HG03439 (cell line): ENCODE measurements at regions not wholly inside any gene's neighbourhood (a gene's known extent, or its start where the extent isn't known, plus 50 kb on each side); places are given as distances from the start of the nearest gene placed in this dataset.
"Not testable (repeated sequence)": the region's sequence is repeated elsewhere in the genome, so short reads cannot be mapped to it uniquely, and the experiment has no call there.

Experiments
- ATAC-seq: cut with Tn5 transposase; IDR thresholded peaks from one replicate; pipeline ENCODE4 v1.9.1; 2021; ENCODE audit warnings: mild to moderate bottlenecking, moderate library complexity; ENCODE audit not compliant: unreplicated experiment

DNA sequence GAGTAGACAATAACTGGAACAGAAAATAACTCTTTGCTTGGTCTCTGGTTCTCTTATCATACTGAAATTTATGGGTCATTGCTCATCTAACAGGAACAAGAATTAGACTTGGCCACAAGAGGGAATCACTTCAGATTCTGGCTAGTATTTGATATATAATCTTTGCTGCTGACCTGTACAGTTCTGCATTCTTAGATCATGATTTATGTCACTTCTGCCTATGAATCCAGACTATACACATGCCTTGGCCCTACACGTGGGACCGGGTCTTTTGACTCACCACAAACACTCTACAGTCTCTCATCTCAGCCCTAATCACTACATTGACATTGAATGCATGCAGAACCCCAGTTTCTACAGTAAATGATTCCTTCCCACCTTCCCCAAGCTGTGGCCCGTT lies 162.5 kb upstream of the SOX2 start:
- no peak for ATAC-seq

DNA sequence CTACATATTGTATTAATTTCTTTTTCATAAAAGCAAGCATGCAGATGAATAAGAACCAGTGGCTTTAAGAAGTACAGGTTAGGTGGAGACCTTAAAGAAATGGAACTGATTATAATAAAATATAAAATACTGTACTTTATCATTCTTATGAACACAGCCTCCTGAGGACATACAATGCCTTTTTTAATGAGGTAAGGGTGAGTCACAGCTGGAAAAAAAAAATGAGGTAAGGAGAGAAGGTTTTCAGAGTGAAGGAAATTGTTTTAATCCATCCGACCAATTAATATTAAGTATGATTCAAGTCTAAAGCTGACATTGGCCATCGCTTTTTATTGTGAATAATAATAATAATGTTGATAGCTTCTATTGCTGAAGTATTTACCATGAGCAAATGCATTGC lies 170.3 kb upstream of the SOX2 start:
- ATAC-seq: no peak

DNA sequence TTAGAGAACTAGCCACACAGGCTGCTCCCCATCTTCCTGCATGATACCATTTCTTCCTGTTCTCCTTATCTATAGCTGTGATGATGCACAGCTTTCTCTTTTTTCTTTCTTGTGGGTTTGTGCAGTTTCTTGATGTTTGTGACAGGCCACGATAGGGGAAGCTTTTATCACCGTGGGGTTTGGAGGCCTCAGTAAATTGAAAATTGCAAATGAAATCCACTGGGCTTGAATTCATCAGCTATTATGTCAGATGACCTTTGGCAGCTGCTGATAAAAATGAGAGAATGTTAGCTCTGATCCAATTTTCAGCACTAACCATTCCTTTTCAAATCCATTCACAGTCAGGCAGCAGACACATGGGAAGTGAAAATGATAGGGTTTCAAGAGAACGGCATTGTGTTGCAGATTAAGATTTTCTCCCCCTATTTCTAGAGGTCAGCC lies 176.9 kb upstream of the SOX2 start:
- no peak for ATAC-seq

DNA sequence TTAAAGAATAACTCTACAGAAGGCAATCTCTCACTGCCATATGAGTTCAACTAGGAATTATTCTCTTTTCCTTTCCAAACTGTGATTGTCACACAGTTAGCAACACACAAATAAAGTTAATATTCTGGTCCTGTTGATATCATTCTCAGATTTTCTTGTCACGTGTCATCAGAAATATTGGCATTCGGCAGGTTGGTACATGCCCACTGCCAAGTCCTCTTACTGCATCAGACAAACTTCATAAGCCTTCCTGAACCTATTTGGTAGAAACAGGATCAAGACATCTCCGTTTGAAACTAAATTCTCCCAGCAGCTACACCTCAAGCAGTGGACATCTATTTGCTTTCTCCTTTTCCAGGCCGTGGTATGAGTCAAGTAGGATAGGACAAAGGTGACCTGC lies 177.9 kb upstream of the SOX2 start:
- no peak for ATAC-seq

DNA sequence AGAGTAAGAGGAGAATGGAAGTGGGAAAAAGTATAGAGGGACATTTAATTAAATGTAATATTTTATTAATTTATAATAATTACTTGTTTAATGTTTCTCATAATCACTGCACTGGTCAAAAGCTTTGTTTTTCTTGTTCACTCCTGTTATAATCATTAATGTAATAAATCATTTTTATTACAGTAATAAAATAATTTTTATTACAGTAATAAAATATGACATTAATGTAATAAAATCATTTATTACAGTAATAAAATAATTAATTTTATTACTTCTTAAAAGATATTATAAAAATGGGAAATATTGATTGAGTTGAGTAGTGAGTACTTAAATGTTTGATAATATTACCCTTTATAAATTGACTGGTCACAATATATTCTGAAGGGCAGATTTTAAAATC lies 181.1 kb upstream of the SOX2 start:
- no peak for ATAC-seq

DNA sequence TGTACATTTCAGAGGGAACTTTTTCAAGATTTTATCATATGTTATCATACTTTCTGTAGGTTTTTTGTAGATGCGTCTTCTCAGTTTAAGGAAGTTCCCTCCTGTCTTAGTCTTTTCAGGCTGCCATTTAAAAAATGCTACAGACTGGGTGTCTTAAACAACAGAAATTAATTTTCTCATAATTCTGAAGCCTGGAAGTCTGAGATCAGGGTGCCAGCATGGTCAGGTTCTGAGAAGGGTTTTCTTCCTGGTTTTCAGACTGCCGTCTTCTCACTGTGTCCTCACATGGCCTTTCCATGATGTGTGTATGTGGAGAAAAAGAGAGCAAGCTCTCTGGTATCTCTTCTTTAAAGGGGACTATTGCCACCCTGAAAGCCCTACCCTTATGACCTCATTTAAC lies 189.9 kb upstream of the SOX2 start:
- ATAC-seq: no peak

DNA sequence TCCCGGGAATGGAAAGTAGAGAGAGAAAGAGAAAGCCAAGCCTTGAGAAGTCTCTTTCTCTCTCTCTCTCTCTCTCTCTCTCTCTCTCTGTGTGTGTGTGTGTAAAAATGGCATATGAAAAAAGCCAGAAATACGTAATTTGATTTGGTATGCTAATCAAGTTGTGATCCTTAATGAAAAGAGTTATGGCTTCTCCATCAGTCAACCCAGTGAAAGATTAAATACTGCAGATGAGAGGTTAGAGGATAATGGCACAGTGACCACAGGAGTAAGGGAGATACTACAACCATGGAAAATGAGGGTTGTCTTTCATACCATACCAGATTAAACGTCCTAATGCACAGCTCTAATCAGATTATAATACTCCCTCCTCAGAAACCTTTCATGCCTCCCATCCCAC lies 193.5 kb upstream of the SOX2 start:
- ATAC-seq: no peak

DNA sequence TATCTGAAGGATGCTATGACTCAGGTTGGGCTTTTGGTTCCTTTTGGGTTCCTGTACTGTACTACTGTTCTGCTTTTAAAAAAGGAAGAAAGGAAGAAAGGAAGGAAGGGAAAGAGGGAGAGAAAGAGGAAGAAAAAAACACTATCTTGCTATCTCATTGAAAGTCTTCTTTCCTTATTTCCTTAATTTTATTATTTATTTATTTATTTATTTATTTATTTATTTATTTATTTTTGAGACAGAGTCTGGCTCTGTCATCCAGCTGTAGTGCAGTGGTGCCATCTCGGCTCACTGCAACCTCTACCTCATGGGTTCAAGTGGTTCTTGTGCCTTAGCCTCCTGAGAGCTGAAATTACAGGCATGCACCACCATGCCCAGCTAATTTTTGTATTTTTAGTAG lies 198.9 kb upstream of the SOX2 start:
- no peak for ATAC-seq

DNA sequence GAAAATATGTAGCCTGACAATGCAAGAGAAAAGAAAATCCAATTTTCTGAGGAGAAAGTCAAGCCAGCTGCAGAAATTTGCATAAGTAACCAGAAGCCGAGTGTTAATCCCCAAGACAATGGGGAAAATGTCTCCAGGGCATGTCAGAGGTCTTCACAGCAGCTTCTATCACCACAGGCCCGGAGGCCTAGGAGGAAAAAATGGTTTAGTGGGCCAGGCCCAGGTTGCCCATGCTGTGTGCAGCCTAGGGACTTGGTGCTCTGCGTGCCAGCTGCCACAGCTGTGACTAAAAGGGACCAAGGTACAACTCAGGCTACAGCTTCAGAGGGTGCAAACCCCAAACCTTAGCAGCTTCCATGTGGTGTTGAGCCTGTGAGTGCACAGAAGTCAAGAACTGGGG lies 201.2 kb upstream of the SOX2 start:
- no peak for ATAC-seq

DNA sequence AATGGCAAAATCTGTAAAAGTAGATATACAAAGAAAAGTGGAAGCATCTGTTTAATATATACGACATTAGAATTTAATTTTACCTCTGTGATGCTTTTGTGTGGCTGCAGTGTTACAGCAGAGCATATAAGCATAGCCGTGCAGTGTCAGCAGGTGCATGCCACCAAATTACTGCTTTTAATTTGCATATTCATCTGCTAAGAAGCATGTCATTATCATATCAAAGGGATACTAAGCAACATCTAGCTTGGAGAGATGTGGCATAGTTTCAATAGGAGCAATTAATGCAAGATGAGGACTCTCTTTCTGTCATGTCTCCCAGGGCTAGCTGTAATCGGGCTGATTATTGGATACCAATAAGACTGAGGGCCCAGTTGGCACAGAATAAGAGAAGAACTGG lies 214.4 kb upstream of the SOX2 start:
- no peak for ATAC-seq

DNA sequence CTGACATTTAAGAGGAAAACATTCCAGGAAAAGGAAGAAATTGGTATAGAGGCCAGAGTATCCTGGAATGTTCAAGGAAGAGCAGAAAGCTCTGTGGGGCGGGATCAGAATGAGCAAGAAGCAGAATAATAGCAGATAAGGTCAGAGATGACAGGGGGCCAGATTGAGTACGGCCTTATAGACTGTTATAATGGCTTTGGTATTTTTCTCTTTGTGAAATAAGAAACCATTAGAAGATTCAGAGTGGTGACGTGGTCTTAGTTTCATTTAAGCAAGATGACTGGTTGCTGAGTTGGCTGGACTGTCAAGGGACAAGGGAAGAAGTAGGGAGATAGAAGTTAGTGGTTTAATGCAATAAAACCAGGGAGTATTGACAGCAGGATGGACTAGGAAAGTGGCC lies 218.3 kb upstream of the SOX2 start:
- ATAC-seq: no peak

DNA sequence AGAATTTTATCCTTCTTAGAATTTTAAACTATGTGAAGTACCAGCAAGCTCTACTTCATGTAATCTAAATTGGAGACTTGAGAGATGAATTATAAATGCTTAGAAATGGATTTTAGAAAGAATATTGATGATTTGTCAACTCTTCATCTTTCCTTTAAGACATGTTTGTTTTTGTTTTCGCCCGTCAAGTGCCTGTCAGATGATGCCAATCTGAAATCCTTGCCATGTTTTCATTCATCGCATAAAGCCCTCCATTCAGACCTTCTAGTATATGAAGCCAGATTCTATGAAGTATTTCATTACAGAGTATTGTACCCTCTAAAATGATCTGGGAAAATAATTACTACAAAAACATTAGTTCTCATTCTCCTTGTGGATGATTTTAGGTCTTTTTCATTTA lies 223.2 kb upstream of the SOX2 start:
- no peak for ATAC-seq

DNA sequence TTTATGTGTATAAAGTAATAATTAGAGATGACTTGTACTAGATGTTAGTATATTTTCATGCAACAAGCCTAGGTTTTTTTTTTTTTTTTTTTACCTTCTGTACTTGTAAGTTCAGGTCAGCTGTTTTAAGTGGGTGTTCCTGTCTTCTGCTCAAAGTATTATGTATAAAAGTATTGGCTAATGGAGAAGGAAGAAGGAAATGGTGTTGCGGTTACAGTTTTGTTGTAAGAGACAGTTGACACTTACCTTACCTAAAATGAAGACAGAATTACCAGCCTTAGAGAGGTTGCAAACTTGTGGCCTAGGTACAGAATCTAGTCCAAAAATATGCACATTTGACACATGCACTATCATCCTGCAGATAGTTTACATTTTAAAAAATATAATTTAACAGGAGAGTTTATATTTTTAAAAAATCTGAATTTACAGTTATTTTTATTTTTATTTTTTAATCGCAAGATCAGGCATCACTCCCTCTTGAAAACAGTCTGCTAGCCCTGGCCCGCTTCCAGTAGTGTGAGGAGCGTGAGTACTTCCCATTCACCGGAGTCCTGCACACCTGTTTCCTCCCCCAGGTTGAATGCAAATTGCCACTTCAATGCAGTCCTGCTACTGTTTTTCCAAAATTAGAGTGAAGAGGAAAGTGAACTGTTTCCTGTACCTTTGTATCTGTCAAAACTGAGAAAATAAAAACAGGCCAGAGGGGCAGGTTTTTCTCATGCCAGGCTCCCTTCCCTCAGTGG lies 224.3 kb upstream of the SOX2 start:
- no peak for ATAC-seq

DNA sequence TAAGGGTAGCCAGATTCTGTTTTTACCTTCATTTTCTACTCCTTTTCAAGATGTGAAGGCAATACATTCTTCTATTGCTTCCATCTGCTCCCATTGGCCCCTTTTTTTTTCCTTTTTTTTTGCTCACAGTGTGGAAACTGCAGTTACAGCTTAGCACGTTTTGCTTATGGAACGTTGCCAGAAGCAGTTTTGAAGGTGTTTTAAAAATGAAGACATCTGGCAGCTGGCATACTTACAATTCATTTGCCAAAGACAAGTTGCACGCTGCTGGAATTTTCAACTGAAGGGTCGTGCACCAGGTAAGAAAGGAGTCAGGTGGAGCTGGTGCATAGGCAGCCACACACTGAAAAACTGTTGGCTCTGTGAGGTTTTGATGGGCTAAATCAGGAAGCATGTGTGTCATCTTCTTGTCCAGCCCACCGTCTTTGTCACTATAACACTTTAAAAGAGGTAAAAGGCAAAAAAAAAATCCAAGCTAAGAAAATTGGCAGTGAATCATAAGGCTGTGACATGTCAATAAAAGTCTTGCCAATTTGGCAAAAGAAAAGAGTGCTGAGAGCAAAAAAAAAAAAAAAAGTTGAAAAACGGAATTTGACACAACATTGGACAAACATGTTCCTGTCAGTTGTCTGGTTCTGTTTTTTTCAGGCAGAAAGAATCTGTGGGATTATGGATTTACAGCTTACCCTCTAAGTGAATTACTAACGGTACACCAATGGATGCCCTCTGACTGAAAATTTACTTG lies 225.4 kb upstream of the SOX2 start:
- ATAC-seq: no peak

DNA sequence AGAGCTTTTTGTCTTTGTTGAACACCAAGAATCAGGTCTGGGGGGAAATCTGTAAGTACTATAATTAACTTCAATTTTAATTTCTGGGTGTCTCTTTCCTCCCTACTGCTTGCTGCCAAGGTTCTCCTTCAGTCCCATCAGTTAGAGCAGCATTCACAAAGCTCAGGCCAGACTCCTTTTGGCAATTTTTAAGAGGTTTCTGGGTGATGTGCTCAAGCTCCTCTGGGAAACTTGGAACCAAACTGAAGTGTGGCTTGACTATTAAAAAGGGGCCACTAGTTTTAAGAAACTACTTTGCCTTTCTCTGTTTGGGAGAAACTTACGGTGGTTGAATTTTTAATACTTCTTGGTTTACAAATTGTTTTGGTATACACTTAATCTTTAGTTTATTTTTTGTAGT lies 227.7 kb upstream of the SOX2 start:
- ATAC-seq: no peak

DNA sequence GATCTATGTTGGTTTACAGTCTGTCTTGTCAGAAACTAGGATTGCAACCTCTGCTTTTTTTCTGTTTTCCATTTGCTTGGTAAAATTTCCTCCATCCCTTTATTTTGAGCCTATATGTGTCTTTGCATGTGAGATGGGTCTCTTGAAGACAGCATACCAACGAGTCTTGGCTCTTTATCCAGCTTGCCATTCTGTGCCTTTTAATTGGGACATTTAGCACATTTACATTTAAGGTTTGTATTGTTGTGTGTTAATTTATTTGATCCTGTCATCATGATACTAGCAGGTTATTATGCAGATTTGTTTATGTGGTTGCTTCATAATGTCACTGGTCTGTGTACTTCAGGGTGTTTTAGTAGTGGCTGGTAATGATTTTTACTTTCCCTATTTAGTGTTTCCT lies 236.6 kb upstream of the SOX2 start:
- not testable (repeated sequence) for ATAC-seq

DNA sequence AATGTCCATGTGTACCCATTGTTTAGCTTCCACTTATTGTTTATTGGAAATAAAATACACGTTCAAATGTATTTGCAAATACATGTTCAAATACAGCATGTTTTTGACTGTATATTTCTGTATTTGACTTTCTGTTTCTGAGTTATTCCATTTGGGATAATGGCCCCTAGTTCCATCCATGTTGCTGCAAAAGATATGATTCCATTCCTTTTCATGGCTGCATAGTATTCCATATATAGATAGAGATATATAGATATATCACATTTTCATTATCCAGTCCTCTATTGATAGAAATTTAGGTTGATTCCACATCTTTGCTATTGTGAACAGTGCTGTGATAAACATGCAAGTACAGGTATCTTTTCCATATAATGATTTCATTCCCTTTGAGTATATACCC lies 241.4 kb upstream of the SOX2 start:
- no peak for ATAC-seq

DNA sequence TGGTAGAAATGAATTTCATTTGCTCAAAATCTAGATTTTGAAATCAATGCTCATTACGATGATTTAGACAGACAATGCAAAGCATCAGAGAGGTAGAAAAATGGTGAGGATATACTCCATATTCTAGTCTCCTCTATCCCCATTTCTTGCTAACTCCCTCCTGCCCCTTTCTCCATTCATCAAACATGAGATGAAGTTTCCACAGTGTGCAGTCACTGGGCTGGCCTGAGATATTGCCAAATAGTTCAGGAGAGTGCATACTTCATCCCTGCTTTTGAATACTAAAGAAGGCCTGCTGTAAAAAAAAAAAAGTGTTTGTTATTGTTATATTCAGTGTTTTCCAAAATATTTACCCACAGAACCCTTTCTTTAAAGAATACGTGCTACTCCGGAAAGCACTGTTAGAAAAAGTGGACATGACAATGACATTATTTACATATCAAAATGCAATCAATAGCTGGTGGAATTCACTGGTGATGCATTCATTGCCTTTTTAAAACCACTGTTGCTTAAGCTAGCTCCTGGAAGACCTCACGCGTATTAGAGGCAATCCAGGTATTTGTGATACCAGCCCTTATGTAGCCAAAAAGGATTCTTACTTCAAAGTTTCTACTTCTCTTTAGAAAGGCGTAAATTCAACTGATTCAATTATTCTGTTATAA lies 247.6 kb upstream of the SOX2 start:
- ATAC-seq: no peak

DNA sequence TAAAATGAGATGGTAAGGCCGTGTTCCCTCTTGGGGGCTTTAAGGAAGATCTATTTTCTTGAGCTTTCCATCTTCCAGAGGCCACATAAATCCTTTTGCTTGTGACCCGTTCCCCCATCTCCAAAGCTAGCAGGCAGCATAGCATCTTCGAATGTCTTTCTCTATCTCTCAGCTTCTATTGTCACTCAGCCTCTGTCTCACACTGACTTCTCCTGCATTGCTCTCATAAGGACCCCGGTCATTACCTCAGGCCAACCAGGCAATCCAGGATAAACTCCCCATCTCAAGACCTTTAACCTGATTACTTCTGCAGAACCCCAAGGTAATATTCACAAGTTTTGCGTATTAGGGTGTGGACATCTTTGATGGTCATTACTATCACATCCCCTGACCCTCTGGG lies 250.3 kb upstream of the SOX2 start:
- ATAC-seq: no peak

DNA sequence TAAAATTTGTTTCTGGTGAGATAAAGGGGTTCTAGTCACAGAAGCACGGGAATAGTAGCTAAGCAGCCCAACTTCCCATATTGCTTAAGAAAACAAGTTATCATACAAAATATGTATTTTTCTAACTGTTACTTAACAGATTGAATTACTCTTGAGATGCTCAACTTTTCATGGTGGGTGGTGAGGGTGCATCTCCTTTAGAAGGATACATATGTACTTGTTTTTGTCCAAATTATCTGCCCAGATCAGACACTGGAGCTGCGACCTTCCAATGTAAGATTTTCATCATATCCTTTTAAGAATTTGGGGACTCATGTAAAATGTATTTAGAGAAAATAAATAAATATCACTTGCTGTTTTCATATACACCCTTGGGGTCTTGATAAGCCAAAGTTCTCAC lies 252.2 kb upstream of the SOX2 start:
- ATAC-seq: no peak

DNA sequence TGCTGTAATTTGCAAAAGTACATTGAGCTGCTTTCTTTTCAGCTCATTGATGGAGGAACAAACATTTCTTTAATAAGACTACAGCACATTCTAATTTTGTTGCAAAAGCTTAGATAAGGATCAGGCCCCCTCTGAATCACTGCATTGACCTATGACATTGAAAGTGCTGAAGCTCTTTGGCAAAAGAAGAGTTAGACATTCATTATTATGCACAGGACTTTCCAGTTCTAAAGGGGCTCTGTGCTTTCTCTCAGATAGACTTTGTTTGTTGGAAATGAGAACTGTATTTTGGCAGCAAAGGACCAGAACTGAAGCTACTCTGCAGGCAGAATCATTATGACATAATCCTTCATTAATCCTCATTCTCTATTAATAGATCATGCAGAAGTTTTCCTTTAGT lies 252.9 kb upstream of the SOX2 start:
- no peak for ATAC-seq

DNA sequence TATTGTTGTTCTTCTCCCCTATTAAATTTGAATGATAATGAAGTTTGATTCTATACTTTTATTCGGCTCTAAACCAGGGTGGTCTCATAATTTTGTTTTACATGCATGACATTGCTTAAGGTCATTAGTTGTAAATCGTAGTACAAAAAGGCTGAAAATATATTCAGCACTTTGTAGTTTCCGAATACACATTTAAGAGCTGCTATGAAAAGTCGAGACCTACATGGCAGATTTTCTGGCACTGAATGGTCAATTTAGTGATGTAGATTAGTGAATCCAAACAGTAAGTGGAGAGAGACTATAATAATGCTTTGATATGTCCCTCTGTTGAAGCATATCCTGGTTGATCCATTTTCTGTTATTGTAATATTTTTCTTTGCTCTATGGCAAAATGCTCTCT lies 254.0 kb upstream of the SOX2 start:
- no peak for ATAC-seq
